ENCODE measurements at regions not wholly inside any gene's neighbourhood (a gene's known extent, or its start where the extent isn't known, plus 50 kb on each side); places are given as distances from the start of the nearest gene placed in this dataset.

DNA sequence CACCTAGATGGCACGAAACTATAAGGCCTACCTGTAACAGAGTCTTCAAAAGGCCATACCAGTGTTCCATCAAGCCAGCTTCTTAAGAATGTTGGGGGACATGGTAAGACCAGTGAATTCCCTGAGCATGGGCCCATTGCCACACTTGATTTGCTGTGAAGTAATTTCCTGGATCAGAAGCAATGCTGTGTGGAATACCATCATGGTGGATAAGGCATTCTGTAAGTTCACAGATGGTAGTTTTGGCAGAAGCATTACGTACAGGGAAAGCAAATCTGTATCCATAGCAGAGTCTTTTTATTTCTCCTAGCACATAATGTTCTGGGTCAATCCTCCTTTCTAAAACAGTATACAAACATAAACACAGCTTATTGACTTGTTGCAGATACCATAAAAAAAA is 89.1 kb upstream of the MAST4 start:
- TF ChIP-seq, protein P1, sequence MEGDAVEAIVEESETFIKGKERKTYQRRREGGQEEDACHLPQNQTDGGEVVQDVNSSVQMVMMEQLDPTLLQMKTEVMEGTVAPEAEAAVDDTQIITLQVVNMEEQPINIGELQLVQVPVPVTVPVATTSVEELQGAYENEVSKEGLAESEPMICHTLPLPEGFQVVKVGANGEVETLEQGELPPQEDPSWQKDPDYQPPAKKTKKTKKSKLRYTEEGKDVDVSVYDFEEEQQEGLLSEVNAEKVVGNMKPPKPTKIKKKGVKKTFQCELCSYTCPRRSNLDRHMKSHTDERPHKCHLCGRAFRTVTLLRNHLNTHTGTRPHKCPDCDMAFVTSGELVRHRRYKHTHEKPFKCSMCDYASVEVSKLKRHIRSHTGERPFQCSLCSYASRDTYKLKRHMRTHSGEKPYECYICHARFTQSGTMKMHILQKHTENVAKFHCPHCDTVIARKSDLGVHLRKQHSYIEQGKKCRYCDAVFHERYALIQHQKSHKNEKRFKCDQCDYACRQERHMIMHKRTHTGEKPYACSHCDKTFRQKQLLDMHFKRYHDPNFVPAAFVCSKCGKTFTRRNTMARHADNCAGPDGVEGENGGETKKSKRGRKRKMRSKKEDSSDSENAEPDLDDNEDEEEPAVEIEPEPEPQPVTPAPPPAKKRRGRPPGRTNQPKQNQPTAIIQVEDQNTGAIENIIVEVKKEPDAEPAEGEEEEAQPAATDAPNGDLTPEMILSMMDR (IDR thresholded peaks at IDR 0.05; ENCODE audit: low read depth, low read length, missing input control), result no peak
- TF ChIP-seq RAD21 (IDR thresholded peaks at IDR 0.05) (no peak), TAF1 (conservative IDR thresholded peaks at IDR 0.05) (no peak)

Measured in liver (tissue), 3 donors.